Gastroesophageal sphincter (tissue), 3 donors: ENCODE measurements at regions not wholly inside any gene's neighbourhood (a gene's known extent, or its start where the extent isn't known, plus 50 kb on each side); places are given as distances from the start of the nearest gene placed in this dataset.

Experiments used
- CTCF ChIP-seq, 4 experiments: fragments of 200-600 bp in 2 of 4; fragments of 450-650 bp in 2 of 4; sonication (generic) in 1 of 4; IDR thresholded peaks; one replicate each; pipeline ENCODE4 v1.5.1; 2017 to 2019; ENCODE audit warnings: antibody characterized with exemption in 4 of 4, mild to moderate bottlenecking in 2 of 4, moderate library complexity in 2 of 4
- POLR2A ChIP-seq, 2 donors: fragments of 450-650 bp; IDR thresholded peaks; one replicate each; pipeline ENCODE4 v1.6.1; 2017; ENCODE audit warnings: antibody characterized with exemption in 2 of 2, mild to moderate bottlenecking in 2 of 2, moderate library complexity in 1 of 2
- POLR2AphosphoS5 ChIP-seq: sonication (generic); formaldehyde crosslinking; IDR thresholded peaks from one replicate; pipeline ENCODE4 v1.6.1; 2017; ENCODE audit warnings: antibody characterized with exemption

- TF ChIP-seq CTCF (IDR thresholded peaks at IDR 0.05) (no peak), POLR2AphosphoS5 (no peak), POLR2A (IDR thresholded peaks at IDR 0.05) (no peak)
These were observed 149.3 kb downstream of the HAUS1 start for GRCh38 chr18:46253498-46253897.
